ENCODE measurements at regions not wholly inside any gene's neighbourhood (a gene's known extent, or its start where the extent isn't known, plus 50 kb on each side); places are given as distances from the start of the nearest gene placed in this dataset.
A peak's percentile ranks its signal among the peaks of the same experiment; 100 is the strongest.

DNA sequence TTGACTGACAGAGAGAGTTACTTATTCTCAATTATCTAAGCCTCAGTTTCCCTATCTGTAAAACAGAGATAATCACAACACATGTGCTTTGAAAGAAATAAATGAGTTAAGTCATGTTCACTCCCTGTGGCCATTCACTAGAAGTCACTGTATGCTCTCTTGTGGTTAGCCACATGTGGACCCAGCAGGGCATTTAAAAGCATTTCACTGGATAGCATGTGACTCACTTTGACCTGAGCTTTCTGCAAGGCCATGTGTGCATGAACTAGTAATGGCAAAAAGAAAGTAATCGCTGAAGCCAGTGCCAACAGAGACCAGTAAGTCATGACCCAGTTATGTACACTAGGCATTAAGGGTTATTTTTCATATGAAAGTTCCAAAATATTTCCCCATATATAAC, 557.0 kb upstream of the IGFBP3 start:
- intact Hi-C loops (cut with DNase I; ENCODE audit: low total_unique reads): no loop called here
- no peaks in the 10 kb centered on the region for H3K9me3 ChIP-seq
- no peaks in the 10 kb centered on the region for H3K4me1 ChIP-seq
- H3K36me3 ChIP-seq (ENCODE audit: low read depth, missing control alignments): no peaks in the 10 kb centered on the region
- WGBS, 2 donors: 92 to 98% methylated on average over 1 of the region's 1 CpG
- no peak overlapping the region for H3K27ac ChIP-seq
- no peaks in the 10 kb centered on the region for H3K27me3 ChIP-seq
- TF ChIP-seq, protein P1, sequence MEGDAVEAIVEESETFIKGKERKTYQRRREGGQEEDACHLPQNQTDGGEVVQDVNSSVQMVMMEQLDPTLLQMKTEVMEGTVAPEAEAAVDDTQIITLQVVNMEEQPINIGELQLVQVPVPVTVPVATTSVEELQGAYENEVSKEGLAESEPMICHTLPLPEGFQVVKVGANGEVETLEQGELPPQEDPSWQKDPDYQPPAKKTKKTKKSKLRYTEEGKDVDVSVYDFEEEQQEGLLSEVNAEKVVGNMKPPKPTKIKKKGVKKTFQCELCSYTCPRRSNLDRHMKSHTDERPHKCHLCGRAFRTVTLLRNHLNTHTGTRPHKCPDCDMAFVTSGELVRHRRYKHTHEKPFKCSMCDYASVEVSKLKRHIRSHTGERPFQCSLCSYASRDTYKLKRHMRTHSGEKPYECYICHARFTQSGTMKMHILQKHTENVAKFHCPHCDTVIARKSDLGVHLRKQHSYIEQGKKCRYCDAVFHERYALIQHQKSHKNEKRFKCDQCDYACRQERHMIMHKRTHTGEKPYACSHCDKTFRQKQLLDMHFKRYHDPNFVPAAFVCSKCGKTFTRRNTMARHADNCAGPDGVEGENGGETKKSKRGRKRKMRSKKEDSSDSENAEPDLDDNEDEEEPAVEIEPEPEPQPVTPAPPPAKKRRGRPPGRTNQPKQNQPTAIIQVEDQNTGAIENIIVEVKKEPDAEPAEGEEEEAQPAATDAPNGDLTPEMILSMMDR (IDR thresholded peaks at IDR 0.05): no peak
- no peak for TF ChIP-seq POLR2A (IDR thresholded peaks at IDR 0.05)
- H3K4me3 ChIP-seq: no peak overlapping the region
- no peak for DNase-seq

DNA sequence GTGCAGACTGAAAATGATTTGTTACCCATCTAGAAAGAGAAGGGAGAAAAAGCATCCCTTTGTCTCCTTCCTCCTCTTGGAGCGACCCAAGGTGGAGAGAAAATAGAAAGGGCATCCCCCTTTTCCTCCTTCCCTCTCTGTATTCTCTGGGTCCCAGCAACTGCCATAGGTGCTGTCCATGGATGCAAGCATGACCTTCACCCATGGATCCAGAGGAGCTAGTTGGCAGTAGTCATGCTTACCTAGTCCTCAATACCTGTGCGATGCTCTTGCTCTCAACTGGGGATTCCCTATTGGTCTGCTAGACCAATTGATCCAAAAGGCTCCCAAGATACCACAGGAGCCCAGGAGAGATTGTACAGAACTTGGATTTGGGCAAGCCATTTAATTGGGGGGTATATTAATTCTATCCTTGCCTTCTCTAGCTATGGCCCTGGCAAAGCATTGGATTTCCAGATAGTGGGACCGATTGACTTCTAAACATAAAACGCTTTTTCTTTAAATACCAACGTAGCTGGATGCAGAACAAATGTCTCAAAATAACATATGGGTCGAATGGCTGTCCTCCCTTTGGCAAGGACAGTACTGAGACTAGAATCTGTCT, 547.8 kb upstream of the IGFBP3 start:
- 58 to 67% methylated on average over 6 of the region's 6 CpGs for WGBS, 2 donors
- intact Hi-C loops (cut with DNase I; ENCODE audit: low total_unique reads): no loop called here
- Histone ChIP-seq H3K9me3 (no peaks in the 10 kb centered on the region), H3K27ac (no peak overlapping the region), H3K36me3 (ENCODE audit: low read depth, missing control alignments) (no peaks in the 10 kb centered on the region), H3K4me3 (no peak overlapping the region), H3K27me3 (no peaks in the 10 kb centered on the region), H3K4me1 (no peaks in the 10 kb centered on the region)
- TF ChIP-seq, protein P1 (IDR thresholded peaks at IDR 0.05): no peak
- no peak for TF ChIP-seq POLR2A (IDR thresholded peaks at IDR 0.05)
- DNase-seq: peak; percentile 14

DNA sequence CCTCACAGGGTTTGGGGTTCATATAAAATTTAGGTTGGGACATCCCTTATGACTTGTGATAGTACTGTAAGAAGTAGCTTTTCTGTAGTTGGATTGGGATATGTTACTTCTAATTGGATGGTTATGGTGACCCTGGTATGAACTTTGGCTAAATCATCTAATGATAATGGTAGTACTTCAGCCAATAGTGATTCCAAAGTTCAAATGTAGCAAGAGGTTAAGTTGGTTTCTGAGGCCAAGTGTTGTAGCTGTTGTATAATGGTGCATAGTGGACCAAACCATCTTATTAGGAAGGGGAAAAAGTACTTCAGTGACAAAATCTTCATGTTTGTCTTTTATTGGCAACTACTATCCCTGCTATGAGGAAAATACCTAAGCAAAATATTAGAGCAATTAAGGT, 542.1 kb upstream of the IGFBP3 start:
- H3K27ac ChIP-seq: no peak overlapping the region
- TF ChIP-seq, protein P1 (IDR thresholded peaks at IDR 0.05): no peak
- TF ChIP-seq POLR2A (IDR thresholded peaks at IDR 0.05): no peak
- H3K9me3 ChIP-seq: no peaks in the 10 kb centered on the region
- H3K4me3 ChIP-seq: no peak overlapping the region
- H3K4me1 ChIP-seq: no peaks in the 10 kb centered on the region
- no peaks in the 10 kb centered on the region for H3K27me3 ChIP-seq
- intact Hi-C loops (cut with DNase I; ENCODE audit: low total_unique reads): no loop called here
- H3K36me3 ChIP-seq (ENCODE audit: low read depth, missing control alignments): no peaks in the 10 kb centered on the region
- DNase-seq: no peak

DNA sequence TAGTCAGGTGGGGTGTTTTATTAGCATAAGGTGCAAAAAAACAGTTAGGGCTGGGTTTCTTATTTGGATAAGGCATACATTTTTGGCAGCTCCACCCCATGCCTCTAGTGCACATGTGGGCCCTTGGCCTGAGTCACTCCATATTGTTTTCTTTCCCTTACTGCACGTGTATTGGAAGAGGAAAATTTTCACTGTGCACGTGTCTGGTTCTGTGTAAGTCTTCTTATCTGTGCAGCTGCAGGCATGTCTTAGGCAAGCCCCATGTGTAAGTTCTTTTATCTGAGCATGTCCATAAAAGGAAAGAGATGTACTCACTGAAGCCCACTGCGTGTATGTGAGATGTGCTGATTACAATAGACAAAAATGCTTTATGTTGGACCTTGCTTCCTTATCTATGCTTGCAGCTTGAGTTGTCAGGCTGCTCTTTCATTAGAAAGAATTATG, 540.3 kb upstream of the IGFBP3 start:
- intact Hi-C loops (cut with DNase I; ENCODE audit: low total_unique reads): no loop called here
- Histone ChIP-seq H3K27me3 (no peaks in the 10 kb centered on the region), H3K4me3 (no peak overlapping the region), H3K4me1 (no peaks in the 10 kb centered on the region), H3K27ac (no peak overlapping the region), H3K9me3 (no peaks in the 10 kb centered on the region), H3K36me3 (ENCODE audit: low read depth, missing control alignments) (no peaks in the 10 kb centered on the region)
- DNase-seq: no peak
- TF ChIP-seq POLR2A (IDR thresholded peaks at IDR 0.05): no peak
- TF ChIP-seq, protein P1 (IDR thresholded peaks at IDR 0.05): no peak
- 31 to 52% methylated on average over 3 of the region's 3 CpGs for WGBS, 2 donors

DNA sequence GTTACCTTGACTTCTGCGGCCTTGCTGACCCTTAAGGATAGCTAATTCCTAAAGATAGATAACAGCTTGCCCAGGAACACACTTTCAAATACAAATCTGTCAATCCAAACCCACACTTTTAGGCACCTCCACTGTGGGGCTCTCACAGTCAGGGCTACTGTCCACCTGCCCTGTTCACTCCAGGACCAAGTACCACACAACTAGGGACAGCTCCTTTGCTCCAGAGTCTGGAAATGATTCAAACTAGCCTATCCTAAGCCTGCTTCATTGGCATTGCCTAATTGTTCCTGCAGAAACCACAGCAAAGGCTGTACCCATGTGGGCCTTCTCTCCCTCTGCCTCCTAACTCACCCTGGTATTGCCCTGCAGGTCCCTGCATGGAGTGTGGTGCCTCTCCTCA, 538.9 kb upstream of the IGFBP3 start:
- no peak for TF ChIP-seq POLR2A (IDR thresholded peaks at IDR 0.05)
- TF ChIP-seq, protein P1 (IDR thresholded peaks at IDR 0.05): no peak
- 88 to 96% methylated on average over 1 of the region's 1 CpG for WGBS, 2 donors
- no peaks in the 10 kb centered on the region for H3K9me3 ChIP-seq
- DNase-seq: no peak
- no peaks in the 10 kb centered on the region for H3K4me1 ChIP-seq
- H3K4me3 ChIP-seq: no peak overlapping the region
- H3K27me3 ChIP-seq: no peaks in the 10 kb centered on the region
- no peaks in the 10 kb centered on the region for H3K36me3 ChIP-seq (ENCODE audit: low read depth, missing control alignments)
- H3K27ac ChIP-seq: no peak overlapping the region
- intact Hi-C loops (cut with DNase I; ENCODE audit: low total_unique reads): no loop called here
